Umbilical cord (tissue), 1 donor: ENCODE measurements at regions not wholly inside any gene's neighbourhood (a gene's known extent, or its start where the extent isn't known, plus 50 kb on each side); places are given as distances from the start of the nearest gene placed in this dataset.

ENCODE experiments used
- DNase-seq: peaks from one replicate; pipeline ENCODE4 v3.0.0-alpha.2; 2015; ENCODE audit warnings: low spot score

GRCh38 chr15:95319242-95319641, 1011.3 kb upstream of the NR2F2 start:
- DNase-seq, result no peak

DNA sequence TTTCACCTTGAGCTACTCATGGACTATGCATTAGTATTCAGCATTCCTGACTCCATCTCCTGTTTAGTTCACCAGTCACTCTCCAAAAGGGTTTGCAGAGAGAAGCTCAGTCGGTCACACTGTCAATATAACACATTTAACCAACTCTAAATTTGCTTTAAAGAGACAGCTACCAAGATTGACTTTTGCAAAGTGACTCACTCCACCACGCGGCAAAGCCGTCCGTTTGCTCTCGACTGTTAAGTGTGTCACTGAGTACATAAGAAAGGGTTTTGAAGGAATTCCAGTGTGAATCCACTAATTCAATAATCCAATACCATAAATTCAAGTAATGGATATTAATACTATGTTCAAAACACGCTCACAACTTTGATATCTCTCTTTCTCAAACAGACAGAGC, 1006.7 kb upstream of the NR2F2 start:
- no peak for DNase-seq

GRCh38 chr15:95324656-95325055, 1005.8 kb upstream of the NR2F2 start:
- no peak for DNase-seq

- peak; percentile 6 for DNase-seq
Observed at GRCh38 chr15:95325763-95326404, 1004.6 kb upstream of the NR2F2 start.

GRCh38 chr15:95326431-95327182, 1003.9 kb upstream of the NR2F2 start:
- peak; percentile 15 for DNase-seq

DNA sequence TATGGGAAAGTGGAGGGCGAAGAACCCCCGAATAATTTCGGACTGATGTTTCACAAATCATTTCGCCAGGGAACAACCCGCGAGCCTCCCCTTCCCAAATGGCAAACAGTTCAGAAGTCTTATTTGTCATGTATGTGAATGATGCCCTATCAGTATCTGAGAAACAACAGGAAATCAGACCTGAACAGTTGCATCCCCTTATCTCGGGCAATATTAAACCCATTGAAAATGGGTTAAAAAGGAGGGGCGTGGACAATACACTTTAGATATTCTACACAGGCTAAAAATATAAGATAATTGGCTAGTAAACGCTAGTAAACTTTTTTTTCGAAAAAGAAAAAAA, 1003.3 kb upstream of the NR2F2 start:
- no peak for DNase-seq

- no peak for DNase-seq
Observed at GRCh38 chr15:95327661-95328060, 1002.8 kb upstream of the NR2F2 start.

DNA sequence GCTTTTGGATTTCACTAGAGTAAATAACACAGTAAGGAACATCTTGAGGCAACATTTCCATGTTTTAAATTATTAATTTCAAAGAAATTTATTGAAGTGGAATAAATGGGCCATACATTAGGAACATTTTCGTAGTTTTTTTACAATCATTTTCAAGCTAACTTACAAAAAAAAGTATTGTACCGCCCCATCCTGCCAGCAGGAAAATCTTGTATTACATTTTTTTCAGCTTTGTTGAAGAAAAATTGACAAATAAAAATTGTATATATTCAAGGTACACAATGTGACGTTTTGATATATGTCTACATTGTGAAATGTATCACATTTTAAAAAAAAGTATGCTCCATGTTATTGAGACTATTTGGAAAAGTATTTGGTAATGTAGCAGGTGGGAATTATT, 1001.9 kb upstream of the NR2F2 start:
- no peak for DNase-seq

GRCh38 chr15:95329362-95329761, 1001.1 kb upstream of the NR2F2 start:
- DNase-seq, result no peak

DNA sequence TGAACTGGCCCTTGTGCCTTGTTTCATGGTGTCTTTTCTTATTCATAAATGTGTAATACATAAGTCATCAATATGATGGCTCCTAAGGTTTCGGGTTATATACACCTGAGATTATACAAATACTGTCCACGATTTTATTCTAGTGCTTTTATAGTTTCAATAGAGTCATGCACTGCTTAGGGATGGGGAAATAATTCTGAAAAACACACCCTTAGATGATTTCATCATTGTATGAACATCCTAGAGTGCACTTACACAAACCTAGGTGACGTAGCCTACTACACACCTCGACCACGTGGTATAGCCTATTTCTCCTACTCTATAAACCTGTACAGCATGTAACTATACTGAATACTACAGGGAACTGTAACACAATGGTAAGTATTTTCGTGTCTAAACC, 988.8 kb upstream of the NR2F2 start:
- DNase-seq, result no peak

DNA sequence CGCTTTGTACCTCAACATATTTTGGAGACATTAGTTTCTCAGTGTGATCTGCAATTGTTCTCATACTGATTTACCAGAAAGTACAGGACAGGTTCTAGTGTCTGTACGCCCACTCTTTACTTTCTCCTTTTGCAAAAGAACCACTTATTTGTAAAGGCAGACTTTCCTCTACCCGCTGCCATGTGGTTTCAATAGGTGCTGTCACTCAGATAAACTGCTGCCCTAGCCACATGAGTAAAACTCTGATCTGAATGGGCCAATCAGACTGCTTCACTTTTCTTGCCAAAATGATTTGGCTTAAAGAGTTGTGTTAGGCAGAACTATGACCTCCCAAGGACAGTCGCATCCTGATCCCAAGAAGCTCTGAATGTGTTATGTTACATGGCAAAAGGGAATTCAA, 984.6 kb upstream of the NR2F2 start:
- DNase-seq, result no peak

DNA sequence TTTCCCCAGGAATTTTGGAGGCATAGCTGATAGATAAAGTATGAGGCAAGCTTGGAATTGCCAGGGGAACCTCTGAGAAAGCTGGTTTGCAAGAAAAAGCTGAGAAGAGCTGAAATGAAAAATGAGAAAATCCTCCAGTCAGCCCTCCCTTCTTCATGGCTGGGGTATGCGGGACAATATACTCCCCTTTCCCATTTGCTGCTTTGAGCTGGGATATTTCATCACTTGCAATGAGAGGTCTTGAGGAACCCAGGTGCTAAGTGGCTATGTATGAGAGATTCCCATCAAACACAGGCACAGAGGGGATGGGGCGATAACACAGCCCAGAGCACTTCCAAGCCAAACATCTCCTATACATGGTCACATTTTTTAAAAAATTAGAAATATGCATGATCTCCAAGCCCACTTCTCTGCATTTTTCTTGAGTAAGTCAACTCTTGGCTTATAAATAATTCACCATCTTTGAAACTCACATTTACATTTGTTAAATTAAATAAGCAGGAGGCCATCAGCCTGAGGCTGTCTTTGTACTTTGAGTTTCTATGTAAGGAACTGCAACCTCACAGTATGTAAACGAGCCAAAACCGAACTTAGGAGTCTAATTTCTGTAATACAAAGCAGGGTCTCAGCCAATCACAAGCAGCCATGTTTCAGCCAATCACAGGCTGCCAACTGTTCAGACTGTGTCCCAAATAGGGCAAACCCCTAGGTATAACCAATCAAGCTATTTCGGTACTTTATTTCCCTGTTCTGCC, 983.6 kb upstream of the NR2F2 start:
- DNase-seq, result no peak

DNA sequence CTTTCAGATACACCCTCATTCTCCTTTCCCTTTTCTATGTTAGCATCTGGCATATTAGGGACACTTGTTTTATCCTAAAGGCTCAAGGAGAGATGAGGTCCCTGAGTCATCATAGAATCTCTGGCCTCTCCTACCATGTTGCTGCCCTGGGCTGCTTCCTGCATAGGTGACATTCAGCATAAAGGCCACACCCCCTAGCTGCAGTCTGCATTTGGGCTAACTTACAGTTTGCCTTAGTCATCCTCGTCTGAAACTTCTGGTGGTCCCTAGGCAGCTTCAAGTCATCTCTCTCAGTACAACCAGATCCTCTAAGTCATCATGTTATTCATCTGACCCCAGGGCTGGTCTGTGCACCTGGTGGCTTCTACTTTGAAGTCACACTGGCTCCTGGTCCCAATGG, 982.7 kb upstream of the NR2F2 start:
- DNase-seq, result no peak

- no peak for DNase-seq
Observed at GRCh38 chr15:95350908-95351307, 979.6 kb upstream of the NR2F2 start.

DNA sequence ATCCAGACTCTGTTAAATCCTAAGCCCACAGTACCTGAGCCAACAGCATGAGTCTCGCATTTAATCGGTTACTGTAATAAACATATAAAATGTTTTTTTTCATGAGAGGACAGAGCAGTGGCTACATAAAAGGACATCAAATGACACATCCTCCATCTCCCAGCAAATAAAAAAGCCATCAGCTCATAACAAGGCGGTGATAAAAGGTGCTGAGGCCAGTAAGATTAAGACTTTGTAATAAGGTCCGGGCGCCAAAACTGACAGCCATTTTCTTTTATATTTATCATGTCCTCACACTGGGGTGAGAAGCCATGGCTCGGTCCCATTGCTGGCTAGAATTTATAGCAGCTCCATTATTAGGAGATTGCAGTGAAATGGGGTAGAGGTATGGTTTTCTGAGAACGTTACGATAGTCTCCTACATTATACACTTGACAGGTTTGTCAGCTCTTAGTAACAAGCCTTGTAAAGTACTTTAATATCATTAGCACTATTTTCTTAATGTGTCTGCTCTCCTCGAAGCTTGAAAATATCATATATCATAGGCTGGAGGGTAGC, 977.8 kb upstream of the NR2F2 start:
- no peak for DNase-seq

DNA sequence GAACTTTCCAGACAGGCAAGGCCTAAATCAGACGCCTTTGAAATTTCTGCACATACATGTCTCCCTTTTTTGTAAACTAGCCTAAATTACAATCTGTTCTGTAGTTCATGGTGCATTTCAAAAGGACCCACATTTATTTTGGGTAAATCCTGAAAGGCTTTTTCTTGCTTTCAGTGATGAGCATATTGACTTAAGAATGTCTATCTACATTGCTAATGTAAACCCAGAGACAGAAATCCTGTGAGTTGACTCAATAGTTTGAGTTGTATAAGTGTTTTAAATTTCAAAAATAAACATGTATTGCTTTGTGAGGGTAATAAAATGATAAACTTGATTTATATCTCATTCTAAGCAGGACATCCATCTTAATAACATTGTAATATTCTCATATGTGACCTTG, 977.0 kb upstream of the NR2F2 start:
- no peak for DNase-seq

- DNase-seq, result no peak
Observed at GRCh38 chr15:95359966-95360365, 970.5 kb upstream of the NR2F2 start.

- DNase-seq, result no peak
Observed at GRCh38 chr15:95362306-95362705, 968.2 kb upstream of the NR2F2 start.

- DNase-seq, result peak; percentile 29
Observed at GRCh38 chr15:95363646-95364045, 966.9 kb upstream of the NR2F2 start.

DNA sequence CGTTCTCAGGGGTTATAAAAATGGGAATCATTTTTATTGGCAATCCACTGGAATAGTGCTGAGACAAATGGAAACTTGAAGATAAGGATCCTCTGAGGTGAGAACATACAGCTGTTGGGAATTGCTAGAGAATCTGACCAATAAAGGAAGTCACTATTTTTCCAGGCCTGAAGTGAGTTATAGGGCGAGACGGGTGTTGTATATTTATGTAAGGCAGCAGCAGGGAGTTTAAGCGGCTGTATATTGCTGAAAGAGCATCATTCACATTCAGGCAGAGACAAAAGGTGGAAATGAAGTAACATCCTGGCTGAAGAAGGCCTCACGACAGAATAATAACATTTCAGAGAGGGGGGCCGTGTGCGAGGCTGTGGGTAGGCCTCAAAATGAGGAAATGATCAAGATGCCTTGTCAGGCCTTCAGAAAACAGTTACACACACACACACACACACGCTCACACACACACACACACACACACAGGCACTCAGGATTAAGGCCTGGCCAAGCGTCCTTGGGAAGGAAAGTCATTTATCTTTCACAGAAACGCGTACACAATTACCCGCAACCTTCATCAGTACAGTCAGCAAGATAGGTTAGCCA, 964.9 kb upstream of the NR2F2 start:
- DNase-seq, result peak; percentile 29

DNA sequence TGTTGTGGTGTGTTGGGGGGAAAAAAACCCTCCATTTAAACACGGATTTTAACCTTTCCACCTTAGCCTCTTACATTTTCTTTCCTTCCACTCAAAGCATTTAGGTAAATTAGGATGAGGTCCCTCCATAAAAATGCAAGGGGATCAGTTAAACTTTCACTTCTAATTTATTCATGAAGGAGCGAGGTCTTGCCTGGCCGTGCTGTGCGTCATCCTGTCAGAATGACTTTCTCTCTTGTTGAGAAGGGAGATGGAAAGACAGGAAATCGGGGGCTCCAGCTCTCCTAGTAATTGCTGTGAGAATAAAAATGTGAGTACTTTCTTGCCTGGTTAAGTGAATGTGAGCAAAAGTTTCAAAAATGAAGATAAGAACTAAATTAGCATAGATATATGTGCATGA, 962.3 kb upstream of the NR2F2 start:
- peak; percentile 6 for DNase-seq
